PC-9 (cell line): ENCODE measurements at regions not wholly inside any gene's neighbourhood (a gene's known extent, or its start where the extent isn't known, plus 50 kb on each side); places are given as distances from the start of the nearest gene placed in this dataset.

Experiments used
- CTCF ChIP-seq: fragments of 200-600 bp; sonication (generic); conservative IDR thresholded peaks from 2 replicates; pipeline ENCODE4 v1.6.1; 2017; ENCODE audit warnings: mixed run types, antibody characterized with exemption, mild to moderate bottlenecking, moderate library complexity
- EZH2 ChIP-seq: fragments of 200-600 bp; sonication (generic); IDR thresholded peaks from 2 replicates; pipeline ENCODE4 v1.8.0; 2017; ENCODE audit warnings: antibody characterized with exemption, low read depth

- TF ChIP-seq CTCF (0 out of 2 replicates have a peak, but pooled peaks have one; percentile 13), EZH2 (no peak)
These were observed 113.8 kb downstream of the ABCC12 start for GRCh38 chr16:48041981-48042421.
